ENCODE measurements at regions not wholly inside any gene's neighbourhood (a gene's known extent, or its start where the extent isn't known, plus 50 kb on each side); places are given as distances from the start of the nearest gene placed in this dataset.

- H3K4me3 ChIP-seq (ENCODE audit: low read depth, low read length), result no peak overlapping the region
- no peak for TF ChIP-seq CTCF (IDR thresholded peaks at IDR 0.05; ENCODE audit: low read depth, low read length)
Measured at GRCh38 chr9:106697390-106697749, 165.6 kb upstream of the ZNF462 start.

- H3K4me3 ChIP-seq (ENCODE audit: low read depth, low read length), result peak overlapping the region; percentile 47
- no peak for TF ChIP-seq CTCF (IDR thresholded peaks at IDR 0.05; ENCODE audit: low read depth, low read length)
Measured at GRCh38 chr9:106697750-106698502, 165.0 kb upstream of the ZNF462 start.

GRCh38 chr9:106700676-106701075 is 162.3 kb upstream of the ZNF462 start:
- no peak for TF ChIP-seq CTCF (IDR thresholded peaks at IDR 0.05; ENCODE audit: low read depth, low read length)
- H3K4me3 ChIP-seq (ENCODE audit: low read depth, low read length), result no peak overlapping the region

- TF ChIP-seq CTCF (IDR thresholded peaks at IDR 0.05; ENCODE audit: low read depth, low read length), result no peak
- H3K4me3 ChIP-seq (ENCODE audit: low read depth, low read length), result no peak overlapping the region
Measured at GRCh38 chr9:106701611-106702010, 161.4 kb upstream of the ZNF462 start.

- TF ChIP-seq CTCF (IDR thresholded peaks at IDR 0.05; ENCODE audit: low read depth, low read length), result no peak
- no peak overlapping the region for H3K4me3 ChIP-seq (ENCODE audit: low read depth, low read length)
Measured at GRCh38 chr9:106704056-106704615, 158.8 kb upstream of the ZNF462 start.

DNA sequence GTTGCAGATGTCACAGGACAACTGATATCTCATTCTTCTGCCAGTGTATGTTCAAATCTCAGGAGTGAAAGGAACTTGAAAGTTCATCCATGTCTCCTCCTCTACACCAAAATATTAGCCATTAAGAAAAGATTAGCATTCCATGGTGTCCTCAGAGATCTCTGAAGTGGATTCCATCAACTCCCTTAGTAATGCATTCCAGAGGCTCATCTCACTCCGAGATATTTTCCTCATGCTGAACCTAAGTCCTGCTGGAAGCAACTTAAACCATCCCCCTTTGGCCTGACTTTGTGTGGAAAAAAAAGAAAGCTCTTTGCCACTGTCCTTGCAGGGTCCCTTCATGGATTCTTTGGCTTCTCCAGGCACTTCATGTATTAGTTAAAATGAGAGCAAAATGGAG is 155.7 kb upstream of the ZNF462 start:
- no peak for TF ChIP-seq CTCF (IDR thresholded peaks at IDR 0.05; ENCODE audit: low read depth, low read length)
- no peak overlapping the region for H3K4me3 ChIP-seq (ENCODE audit: low read depth, low read length)

DNA sequence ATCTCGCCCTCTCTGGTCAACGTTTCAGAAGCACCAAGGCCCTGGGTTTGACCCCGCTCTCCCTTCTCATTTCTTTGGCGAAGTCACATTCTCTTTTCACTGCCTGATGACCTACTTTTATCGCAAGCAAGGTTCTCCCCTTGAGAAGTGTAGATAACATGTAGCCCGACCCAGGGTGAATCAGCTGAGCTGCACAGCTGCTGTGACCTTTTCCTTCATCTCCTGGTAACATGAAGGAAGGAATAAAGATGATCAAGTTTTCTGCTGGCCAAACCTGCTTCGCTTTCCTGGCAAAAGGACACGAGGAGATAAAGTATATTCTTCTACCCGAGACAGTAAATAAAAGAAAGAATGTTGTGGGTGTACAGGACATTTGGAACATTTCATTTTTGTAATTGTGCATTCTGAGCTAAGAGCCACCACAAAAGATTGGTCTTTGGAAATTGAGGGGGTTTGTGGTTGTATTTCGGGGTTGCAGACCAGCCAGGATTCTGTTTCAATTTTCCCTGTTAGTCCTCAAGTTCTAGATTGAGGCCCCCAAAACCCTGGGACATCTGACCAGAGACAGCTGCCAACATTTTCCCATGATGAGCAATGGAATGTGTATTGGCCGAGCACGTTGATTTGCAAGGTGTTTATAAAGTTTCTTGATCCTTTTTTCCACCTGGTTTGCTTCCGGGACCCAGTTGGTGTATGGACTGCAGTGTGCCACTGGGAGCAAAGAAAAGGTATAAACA is 155.1 kb upstream of the ZNF462 start:
- H3K4me3 ChIP-seq (ENCODE audit: low read depth, low read length), result no peak overlapping the region
- TF ChIP-seq CTCF (IDR thresholded peaks at IDR 0.05; ENCODE audit: low read depth, low read length), result no peak

Data from WI38 (cell line).